Coronary artery (tissue), 2 donors: ENCODE measurements at regions not wholly inside any gene's neighbourhood (a gene's known extent, or its start where the extent isn't known, plus 50 kb on each side); places are given as distances from the start of the nearest gene placed in this dataset.
A peak's percentile ranks its signal among the peaks of the same experiment; 100 is the strongest.

Source experiments
- DNase-seq: peaks from one replicate; pipeline ENCODE4 v3.0.0-alpha.2; 2017; ENCODE audit warnings: low spot score
- H3K27ac ChIP-seq, 2 donors: fragments of 200-600 bp; sonication (generic); one replicate each; pipeline ENCODE4 v1.5.1; 2016 to 2019
- H3K4me3 ChIP-seq: fragments of 200-600 bp; sonication (generic); 2 replicates; pipeline ENCODE4 v1.5.1; 2016; ENCODE audit warnings: mild to moderate bottlenecking, moderate library complexity
- TF ChIP-seq, protein P1 (sequence below): fragments of 200-600 bp; sonication (generic); IDR thresholded peaks from one replicate; pipeline ENCODE4 v1.5.1; 2019; ENCODE audit warnings: antibody characterized with exemption

DNA sequence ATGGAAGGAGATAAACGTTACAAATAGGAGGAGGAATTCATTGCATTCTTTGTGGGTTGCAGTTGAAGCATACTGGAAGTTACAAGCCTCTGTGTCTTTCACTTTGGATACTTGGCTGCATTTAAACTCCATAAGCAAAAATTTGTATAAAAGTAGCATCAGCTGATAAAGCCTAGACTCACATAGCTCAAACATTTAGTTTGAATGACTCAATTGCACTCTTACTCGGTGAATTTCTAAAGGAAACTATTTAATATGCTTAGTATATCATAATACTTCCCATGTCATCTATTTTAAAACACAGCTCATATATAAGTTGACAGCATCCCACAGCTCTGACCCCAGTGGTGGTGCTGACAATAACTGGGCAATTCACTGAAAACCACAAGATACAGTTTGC is 596.6 kb upstream of the ZNF608 start:
- H3K27ac ChIP-seq = no peak overlapping the region
- no peak for DNase-seq
- H3K4me3 ChIP-seq = no peak overlapping the region
- TF ChIP-seq, protein P1, sequence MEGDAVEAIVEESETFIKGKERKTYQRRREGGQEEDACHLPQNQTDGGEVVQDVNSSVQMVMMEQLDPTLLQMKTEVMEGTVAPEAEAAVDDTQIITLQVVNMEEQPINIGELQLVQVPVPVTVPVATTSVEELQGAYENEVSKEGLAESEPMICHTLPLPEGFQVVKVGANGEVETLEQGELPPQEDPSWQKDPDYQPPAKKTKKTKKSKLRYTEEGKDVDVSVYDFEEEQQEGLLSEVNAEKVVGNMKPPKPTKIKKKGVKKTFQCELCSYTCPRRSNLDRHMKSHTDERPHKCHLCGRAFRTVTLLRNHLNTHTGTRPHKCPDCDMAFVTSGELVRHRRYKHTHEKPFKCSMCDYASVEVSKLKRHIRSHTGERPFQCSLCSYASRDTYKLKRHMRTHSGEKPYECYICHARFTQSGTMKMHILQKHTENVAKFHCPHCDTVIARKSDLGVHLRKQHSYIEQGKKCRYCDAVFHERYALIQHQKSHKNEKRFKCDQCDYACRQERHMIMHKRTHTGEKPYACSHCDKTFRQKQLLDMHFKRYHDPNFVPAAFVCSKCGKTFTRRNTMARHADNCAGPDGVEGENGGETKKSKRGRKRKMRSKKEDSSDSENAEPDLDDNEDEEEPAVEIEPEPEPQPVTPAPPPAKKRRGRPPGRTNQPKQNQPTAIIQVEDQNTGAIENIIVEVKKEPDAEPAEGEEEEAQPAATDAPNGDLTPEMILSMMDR = no peak

DNA sequence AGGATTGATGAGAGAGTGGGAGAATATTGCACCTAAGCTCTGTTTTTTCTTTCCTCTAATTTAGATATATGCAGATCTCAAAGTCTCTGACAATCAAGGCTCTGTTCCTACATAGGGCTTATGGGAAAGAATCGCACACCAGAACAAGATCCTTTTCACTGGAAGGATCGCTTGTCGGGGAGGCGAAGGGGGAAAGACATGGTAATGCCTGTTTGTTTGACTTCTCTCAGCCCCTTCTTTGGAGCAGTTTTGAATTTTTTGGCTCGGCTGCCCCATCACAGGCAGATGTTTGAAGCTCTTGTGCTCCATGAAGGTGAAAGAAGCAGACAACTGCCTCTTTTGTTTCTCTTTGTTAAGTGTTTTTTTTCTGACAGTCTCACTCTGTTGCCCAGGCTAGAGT is 599.9 kb upstream of the ZNF608 start:
- no peak for DNase-seq
- no peak overlapping the region for H3K27ac ChIP-seq
- TF ChIP-seq, protein P1 = no peak
- H3K4me3 ChIP-seq = no peak overlapping the region

DNA sequence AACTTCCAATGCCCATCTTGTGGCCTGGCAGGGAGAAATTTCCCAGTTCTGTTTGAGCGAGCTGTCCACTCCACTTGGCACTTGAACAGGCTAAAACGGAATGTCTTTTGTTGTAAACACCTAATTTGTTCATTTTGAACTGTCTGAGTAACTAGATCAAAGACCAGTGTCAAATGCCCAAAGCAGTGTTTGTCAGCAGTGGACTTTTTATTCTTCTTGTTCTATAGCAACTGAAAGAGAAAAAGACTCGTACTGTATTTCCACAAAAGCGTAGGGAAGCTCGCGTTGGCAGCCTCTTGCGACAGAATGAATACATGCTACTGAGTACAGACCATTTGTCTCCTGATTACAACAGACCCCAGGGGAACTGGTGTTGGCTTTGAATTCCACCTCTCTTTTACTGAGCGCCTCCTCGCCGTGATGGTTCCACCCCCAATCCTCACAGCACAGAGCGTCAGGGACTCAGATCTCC is 601.8 kb upstream of the ZNF608 start:
- Histone ChIP-seq H3K27ac (no peak overlapping the region), H3K4me3 (peak overlapping the region; percentile 8)
- DNase-seq = no peak
- TF ChIP-seq, protein P1 = no peak

DNA sequence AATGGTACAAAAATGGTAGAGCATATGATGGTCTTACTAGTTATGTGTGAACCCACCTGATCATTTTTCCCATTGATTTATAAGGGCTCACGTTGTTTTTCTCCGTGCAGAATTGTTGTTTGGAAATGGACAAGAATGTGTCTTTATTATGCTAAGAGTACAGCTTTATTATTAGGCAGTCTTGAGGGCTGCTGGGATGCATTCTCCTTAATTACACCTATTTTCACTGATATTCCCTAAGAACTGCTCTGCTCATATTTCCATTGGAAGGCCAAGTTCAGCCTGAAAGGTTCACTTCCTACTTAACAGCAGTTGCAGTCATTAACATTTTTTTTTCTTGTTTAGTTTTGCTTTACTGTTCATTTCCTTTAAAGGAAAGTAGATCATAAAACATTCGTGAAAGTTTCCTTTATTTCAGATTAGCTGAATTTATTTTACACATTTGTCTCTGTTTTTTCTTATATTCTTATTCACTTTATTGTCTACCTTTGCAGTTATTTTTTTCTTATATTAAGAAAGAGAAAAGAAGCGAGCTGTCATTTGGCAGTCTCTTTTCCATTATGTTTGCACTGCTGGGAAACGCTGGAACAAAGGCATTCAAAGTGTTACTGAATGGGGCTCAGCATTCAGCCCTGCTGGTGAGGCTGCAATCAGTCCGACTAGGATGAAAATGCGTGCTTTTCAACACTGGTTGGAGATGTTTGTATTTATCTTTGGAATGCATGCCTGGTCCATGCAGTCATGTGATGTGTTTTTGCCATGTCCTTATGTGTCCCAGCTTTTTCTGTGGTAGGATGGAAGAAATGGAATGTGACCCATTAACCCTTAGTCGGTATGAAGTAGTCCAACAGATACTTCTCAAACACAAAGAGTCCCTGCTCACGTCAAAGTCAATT is 602.7 kb upstream of the ZNF608 start:
- no peak overlapping the region for H3K27ac ChIP-seq
- no peak overlapping the region for H3K4me3 ChIP-seq
- DNase-seq = no peak
- TF ChIP-seq, protein P1 = no peak

DNA sequence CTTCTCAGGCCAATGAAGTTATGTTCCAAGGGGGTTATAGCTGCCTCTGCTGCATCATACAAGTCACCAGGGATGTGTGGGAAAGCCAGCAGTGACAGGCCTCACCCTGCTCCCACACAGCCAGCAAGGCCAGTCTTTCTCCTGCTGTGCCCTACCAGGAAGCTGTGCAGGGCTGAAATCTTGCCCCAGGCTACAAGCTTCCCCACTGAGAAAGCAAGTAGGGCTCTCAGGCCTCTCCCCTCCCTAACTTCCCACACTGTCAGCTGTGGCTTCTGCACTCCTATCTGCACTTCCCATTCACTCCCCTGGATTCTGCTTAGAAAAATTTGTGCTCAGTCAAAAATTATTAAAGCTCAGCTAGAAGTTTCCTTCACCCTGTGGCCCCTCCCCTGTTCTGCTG is 611.2 kb upstream of the ZNF608 start:
- TF ChIP-seq, protein P1 = no peak
- Histone ChIP-seq H3K27ac (no peak overlapping the region), H3K4me3 (no peak overlapping the region)
- no peak for DNase-seq

DNA sequence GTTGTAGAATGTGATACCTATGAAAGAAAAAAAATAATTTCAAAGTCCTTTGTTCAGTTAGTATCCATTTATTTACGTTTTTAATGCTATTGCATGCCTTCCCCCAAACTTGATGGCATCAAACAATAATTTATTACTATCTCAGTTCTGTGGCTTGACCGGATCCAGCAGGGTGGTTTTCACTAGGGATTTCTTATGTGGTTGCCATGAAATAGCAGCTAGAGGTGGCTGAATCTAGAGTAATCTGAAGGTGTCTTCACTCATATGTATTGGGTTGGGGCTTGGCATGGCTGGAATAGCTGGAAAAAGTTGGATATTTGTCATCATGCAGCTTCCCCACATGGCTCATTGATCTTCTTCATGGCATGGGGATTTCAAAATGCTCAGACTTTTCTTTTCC is 619.3 kb upstream of the ZNF608 start:
- TF ChIP-seq, protein P1 = no peak
- no peak overlapping the region for H3K4me3 ChIP-seq
- H3K27ac ChIP-seq = no peak overlapping the region
- DNase-seq = no peak

GRCh38 chr5:125367702-125368101 is 621.3 kb upstream of the ZNF608 start:
- no peak for DNase-seq
- H3K27ac ChIP-seq = no peak overlapping the region
- no peak overlapping the region for H3K4me3 ChIP-seq
- TF ChIP-seq, protein P1 = no peak
